Uterus (tissue), 2 donors: ENCODE measurements at regions not wholly inside any gene's neighbourhood (a gene's known extent, or its start where the extent isn't known, plus 50 kb on each side); places are given as distances from the start of the nearest gene placed in this dataset.

Experiments
- POLR2A ChIP-seq, 2 donors: fragments of 450-650 bp; IDR thresholded peaks; one replicate each; pipeline ENCODE4 v1.6.1; 2016; ENCODE audit warnings: antibody characterized with exemption in 2 of 2, mild to moderate bottlenecking in 1 of 2, moderate library complexity in 1 of 2
- TF ChIP-seq, protein P1 (sequence below), 4 experiments: fragments of 200-600 bp in 2 of 4; fragments of 450-650 bp in 2 of 4; sonication (generic) in 2 of 4; IDR thresholded peaks; one replicate each; pipeline ENCODE4 v1.5.1; 2016 to 2019; ENCODE audit warnings: antibody characterized with exemption in 4 of 4, mild to moderate bottlenecking in 2 of 4, moderate library complexity in 1 of 4

DNA sequence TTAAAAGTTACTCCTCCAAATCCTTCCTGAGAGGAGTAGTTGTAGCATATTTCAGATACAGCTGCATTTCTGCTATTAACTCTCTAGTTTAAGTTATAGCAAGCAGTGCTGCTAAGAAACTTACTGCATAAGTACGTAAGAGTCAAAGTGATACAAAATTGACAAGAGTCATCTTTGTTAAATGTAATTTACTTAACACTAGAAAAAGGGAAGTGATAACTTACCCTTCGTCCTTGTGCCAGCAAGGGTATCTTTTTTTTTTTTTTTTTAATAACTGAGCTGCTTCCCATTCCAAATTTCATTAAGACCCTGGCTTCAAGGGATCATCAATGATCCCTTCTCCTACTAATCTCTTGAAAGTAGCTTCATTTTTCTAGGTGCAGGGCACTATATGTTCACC, 493.0 kb downstream of the PLCL1 start:
- TF ChIP-seq, protein P1, sequence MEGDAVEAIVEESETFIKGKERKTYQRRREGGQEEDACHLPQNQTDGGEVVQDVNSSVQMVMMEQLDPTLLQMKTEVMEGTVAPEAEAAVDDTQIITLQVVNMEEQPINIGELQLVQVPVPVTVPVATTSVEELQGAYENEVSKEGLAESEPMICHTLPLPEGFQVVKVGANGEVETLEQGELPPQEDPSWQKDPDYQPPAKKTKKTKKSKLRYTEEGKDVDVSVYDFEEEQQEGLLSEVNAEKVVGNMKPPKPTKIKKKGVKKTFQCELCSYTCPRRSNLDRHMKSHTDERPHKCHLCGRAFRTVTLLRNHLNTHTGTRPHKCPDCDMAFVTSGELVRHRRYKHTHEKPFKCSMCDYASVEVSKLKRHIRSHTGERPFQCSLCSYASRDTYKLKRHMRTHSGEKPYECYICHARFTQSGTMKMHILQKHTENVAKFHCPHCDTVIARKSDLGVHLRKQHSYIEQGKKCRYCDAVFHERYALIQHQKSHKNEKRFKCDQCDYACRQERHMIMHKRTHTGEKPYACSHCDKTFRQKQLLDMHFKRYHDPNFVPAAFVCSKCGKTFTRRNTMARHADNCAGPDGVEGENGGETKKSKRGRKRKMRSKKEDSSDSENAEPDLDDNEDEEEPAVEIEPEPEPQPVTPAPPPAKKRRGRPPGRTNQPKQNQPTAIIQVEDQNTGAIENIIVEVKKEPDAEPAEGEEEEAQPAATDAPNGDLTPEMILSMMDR (IDR thresholded peaks at IDR 0.05) = no peak
- no peak for TF ChIP-seq POLR2A (IDR thresholded peaks at IDR 0.05)
